ENCODE measurements at regions not wholly inside any gene's neighbourhood (a gene's known extent, or its start where the extent isn't known, plus 50 kb on each side); places are given as distances from the start of the nearest gene placed in this dataset.

GRCh38 chr6:134821928-134822864 lies 127.7 kb downstream of the ALDH8A1 start:
- TF ChIP-seq CTCF (IDR thresholded peaks at IDR 0.05) (no peak), POLR2AphosphoS5 (IDR thresholded peaks at IDR 0.05) (no peak), POLR2A (IDR thresholded peaks at IDR 0.05) (no peak), EP300 (IDR thresholded peaks at IDR 0.05) (no peak)

Data from suprapubic skin (tissue), 4 donors.